ENCODE measurements at regions not wholly inside any gene's neighbourhood (a gene's known extent, or its start where the extent isn't known, plus 50 kb on each side); places are given as distances from the start of the nearest gene placed in this dataset.

- TF ChIP-seq POLR2A (IDR thresholded peaks at IDR 0.05; ENCODE audit: low read depth, low read length), result no peak
- TF ChIP-seq CTCF (IDR thresholded peaks at IDR 0.05; ENCODE audit: extremely low read depth in 1 of 2, insufficient read depth in 1 of 2, low read depth in 1 of 2, low read length in 2 of 2), result no peak
- TF ChIP-seq MYC (IDR thresholded peaks at IDR 0.05; ENCODE audit: low read depth, low read length), result no peak
These were observed 199.8 kb upstream of the NOCT start for GRCh38 chr4:138815811-138816210.
